Panc1 (cell line): ENCODE measurements at regions not wholly inside any gene's neighbourhood (a gene's known extent, or its start where the extent isn't known, plus 50 kb on each side); places are given as distances from the start of the nearest gene placed in this dataset.
"Not testable (repeated sequence)": the region's sequence is repeated elsewhere in the genome, so short reads cannot be mapped to it uniquely, and the experiment has no call there.

Experiments
- ATAC-seq: fragments of 200-7000 bp; cut with Tn5 transposase; 2 replicates; pipeline ENCODE4 v1.9.1; 2020; ENCODE audit warnings: mild to moderate bottlenecking, moderate library complexity
- BruUV-seq: library from RNA; stranded (reverse); fragments of 400-500 nt; replicated peaks from 2 replicates; lab custom pipeline; 2021; lab: Mats Ljungman, UMichigan
- CTCF ChIA-PET: fragments of 300-600 bp; sonication (Branson Sonifier 250); formaldehyde crosslinking; loops from one replicate; lab custom pipeline; 2022; ENCODE audit warnings: antibody characterized with exemption; lab: Charles Lee
- POLR2A ChIA-PET: fragments of 300-600 bp; sonication (Branson Sonifier 250); formaldehyde crosslinking; loops from one replicate; lab custom pipeline; 2022; ENCODE audit warnings: antibody characterized with exemption; lab: Charles Lee
- DNase-seq: peaks from one replicate; pipeline ENCODE4 v3.0.0-alpha.2; 2010; ENCODE audit warnings: low read depth, low spot score
- H3K27ac ChIP-seq: 2 replicates; pipeline ENCODE4 v1.5.1; 2011; ENCODE audit warnings: mild to moderate bottlenecking, low read length, inconsistent platforms
- H3K27me3 ChIP-seq: fragments of 200-500 bp; sonication (Bioruptor generic); 2 replicates; pipeline ENCODE4 v1.6.0; 2014; ENCODE audit warnings: low read length, inconsistent platforms; ENCODE audit not compliant: control insufficient read depth, insufficient read depth
- H3K36me3 ChIP-seq: fragments of 200-500 bp; sonication (Bioruptor generic); 2 replicates; pipeline ENCODE4 v1.5.1; 2014; ENCODE audit warnings: inconsistent platforms, mild to moderate bottlenecking, low read length, moderate library complexity; ENCODE audit not compliant: control insufficient read depth, insufficient read depth
- H3K4me1 ChIP-seq: 2 replicates; pipeline ENCODE4 v1.5.1; 2011; ENCODE audit warnings: inconsistent platforms, mild to moderate bottlenecking, low read length, moderate library complexity; ENCODE audit not compliant: control insufficient read depth, insufficient read depth
- H3K4me3 ChIP-seq, 2 experiments: 2 replicates each; pipeline ENCODE4 v1.5.1; 2011 to 2012; ENCODE audit warnings: low read depth in 2 of 2, low read length in 2 of 2, mild to moderate bottlenecking in 2 of 2, inconsistent platforms in 1 of 2, moderate library complexity in 1 of 2
- H3K9me3 ChIP-seq: fragments of 200-500 bp; sonication (Bioruptor generic); 2 replicates; pipeline ENCODE4 v1.5.1; 2014; ENCODE audit warnings: low read depth, mild to moderate bottlenecking, inconsistent platforms, low read length, moderate library complexity; ENCODE audit not compliant: control insufficient read depth, insufficient read depth
- POLR2AphosphoS5 ChIP-seq: IDR thresholded peaks from 2 replicates; pipeline ENCODE4 v1.6.1; 2012; ENCODE audit warnings: mild to moderate bottlenecking, low read depth, low read length, moderate library complexity
- in situ Hi-C: cut with HindIII; loops from 2 replicates; pipeline ENCODE4 v1.10.0; 2016; ENCODE audit warnings: low sequenced_read_pairs, low pct_unique_long_range_greater_than_20kb
- intact Hi-C: fragments of 100-400 bp; cut with micrococcal nuclease; formaldehyde crosslinking; loops from one replicate; pipeline ENCODE4 v1.10.0; 2022; ENCODE audit not compliant: unreplicated experiment
- TF ChIP-seq, protein P1 (sequence below): fragments of 450-650 bp; IDR thresholded peaks from 2 replicates; pipeline ENCODE4 v1.5.1; 2017; ENCODE audit warnings: mild to moderate bottlenecking
- TF ChIP-seq, protein P2 (sequence below), 2 experiments: IDR thresholded peaks; 2 replicates each; pipeline ENCODE4 v1.6.1; 2011 to 2012; ENCODE audit warnings: low read depth in 2 of 2, control low read depth in 1 of 2, low read length in 1 of 2, mild to moderate bottlenecking in 1 of 2, moderate library complexity in 1 of 2; ENCODE audit not compliant: insufficient read depth in 1 of 2

GRCh38 chr20:48512539-48512938, 315.3 kb downstream of the PREX1 start:
- H3K4me1 ChIP-seq, H3K36me3 ChIP-seq, H3K4me3 ChIP-seq, CTCF ChIA-PET, intact Hi-C loops, BruUV-seq, ATAC-seq, H3K27me3 ChIP-seq, H3K9me3 ChIP-seq, DNase-seq, POLR2A ChIA-PET, in situ Hi-C loops, H3K27ac ChIP-seq: not testable (repeated sequence)

GRCh38 chr20:48505066-48505465, 322.7 kb downstream of the PREX1 start:
- H3K36me3 ChIP-seq, H3K4me1 ChIP-seq, H3K27me3 ChIP-seq, CTCF ChIA-PET, in situ Hi-C loops, BruUV-seq, ATAC-seq, POLR2A ChIA-PET, H3K9me3 ChIP-seq, DNase-seq, H3K4me3 ChIP-seq, H3K27ac ChIP-seq, intact Hi-C loops: not testable (repeated sequence)

DNA sequence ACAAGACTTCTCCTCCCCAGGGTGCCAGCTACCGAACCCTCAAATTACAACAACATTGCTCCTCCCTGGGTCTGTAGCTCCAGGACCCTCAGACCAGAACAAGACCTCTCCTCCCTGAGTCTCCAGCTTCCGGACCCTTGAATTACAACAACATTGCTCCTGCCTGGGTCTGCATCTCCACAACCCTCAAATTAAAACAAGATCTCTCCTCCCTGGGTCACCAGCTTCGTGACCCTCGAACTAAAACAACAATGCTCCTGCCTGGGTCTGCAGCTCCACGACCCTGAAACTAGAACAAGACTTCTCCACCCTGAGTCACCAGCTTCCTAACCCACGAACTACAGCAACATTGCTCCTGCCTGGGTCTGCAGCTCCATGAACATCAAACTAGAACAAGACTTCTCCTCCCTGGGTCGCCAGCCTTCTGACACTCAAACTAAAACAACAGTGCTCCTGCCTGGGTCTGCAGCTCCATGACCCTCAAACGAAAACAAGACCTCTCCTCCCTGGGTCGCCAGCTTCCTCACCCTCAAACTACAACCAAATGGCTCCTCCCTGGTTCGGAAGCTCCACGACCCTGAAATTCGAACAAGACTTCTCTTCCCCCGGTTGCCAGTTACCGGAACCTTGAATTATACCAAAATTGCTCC, 324.5 kb downstream of the PREX1 start:
- Histone ChIP-seq H3K4me1 (no peaks in the 10 kb centered on the region), H3K4me3 (no peak overlapping the region), H3K9me3 (no peaks in the 10 kb centered on the region), H3K27ac (no peak overlapping the region), H3K36me3 (no peaks in the 10 kb centered on the region), H3K27me3 (peaks cover 4% of the 10 kb centered on the region; the same call in 1 of the 2 replicates)
- ChIA-PET POLR2A (interaction anchor here (0.6 kb wide), 1 partner anchor 266 kb away, joined by 7 read pairs; no protein-coding TSS in a partner anchor), CTCF (interaction anchor here (0.7 kb wide), 1 partner anchor 25 kb away, joined by 6 read pairs; no protein-coding TSS in a partner anchor)
- TF ChIP-seq, protein P1, sequence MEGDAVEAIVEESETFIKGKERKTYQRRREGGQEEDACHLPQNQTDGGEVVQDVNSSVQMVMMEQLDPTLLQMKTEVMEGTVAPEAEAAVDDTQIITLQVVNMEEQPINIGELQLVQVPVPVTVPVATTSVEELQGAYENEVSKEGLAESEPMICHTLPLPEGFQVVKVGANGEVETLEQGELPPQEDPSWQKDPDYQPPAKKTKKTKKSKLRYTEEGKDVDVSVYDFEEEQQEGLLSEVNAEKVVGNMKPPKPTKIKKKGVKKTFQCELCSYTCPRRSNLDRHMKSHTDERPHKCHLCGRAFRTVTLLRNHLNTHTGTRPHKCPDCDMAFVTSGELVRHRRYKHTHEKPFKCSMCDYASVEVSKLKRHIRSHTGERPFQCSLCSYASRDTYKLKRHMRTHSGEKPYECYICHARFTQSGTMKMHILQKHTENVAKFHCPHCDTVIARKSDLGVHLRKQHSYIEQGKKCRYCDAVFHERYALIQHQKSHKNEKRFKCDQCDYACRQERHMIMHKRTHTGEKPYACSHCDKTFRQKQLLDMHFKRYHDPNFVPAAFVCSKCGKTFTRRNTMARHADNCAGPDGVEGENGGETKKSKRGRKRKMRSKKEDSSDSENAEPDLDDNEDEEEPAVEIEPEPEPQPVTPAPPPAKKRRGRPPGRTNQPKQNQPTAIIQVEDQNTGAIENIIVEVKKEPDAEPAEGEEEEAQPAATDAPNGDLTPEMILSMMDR, result no peak
- TF ChIP-seq, protein P2, sequence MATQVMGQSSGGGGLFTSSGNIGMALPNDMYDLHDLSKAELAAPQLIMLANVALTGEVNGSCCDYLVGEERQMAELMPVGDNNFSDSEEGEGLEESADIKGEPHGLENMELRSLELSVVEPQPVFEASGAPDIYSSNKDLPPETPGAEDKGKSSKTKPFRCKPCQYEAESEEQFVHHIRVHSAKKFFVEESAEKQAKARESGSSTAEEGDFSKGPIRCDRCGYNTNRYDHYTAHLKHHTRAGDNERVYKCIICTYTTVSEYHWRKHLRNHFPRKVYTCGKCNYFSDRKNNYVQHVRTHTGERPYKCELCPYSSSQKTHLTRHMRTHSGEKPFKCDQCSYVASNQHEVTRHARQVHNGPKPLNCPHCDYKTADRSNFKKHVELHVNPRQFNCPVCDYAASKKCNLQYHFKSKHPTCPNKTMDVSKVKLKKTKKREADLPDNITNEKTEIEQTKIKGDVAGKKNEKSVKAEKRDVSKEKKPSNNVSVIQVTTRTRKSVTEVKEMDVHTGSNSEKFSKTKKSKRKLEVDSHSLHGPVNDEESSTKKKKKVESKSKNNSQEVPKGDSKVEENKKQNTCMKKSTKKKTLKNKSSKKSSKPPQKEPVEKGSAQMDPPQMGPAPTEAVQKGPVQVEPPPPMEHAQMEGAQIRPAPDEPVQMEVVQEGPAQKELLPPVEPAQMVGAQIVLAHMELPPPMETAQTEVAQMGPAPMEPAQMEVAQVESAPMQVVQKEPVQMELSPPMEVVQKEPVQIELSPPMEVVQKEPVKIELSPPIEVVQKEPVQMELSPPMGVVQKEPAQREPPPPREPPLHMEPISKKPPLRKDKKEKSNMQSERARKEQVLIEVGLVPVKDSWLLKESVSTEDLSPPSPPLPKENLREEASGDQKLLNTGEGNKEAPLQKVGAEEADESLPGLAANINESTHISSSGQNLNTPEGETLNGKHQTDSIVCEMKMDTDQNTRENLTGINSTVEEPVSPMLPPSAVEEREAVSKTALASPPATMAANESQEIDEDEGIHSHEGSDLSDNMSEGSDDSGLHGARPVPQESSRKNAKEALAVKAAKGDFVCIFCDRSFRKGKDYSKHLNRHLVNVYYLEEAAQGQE (IDR thresholded peaks at IDR 0.05; ENCODE audit: insufficient read depth in 1 of 2, low read depth in 2 of 2, low read length in 1 of 2), result no peak
- no peak for TF ChIP-seq POLR2AphosphoS5
- no TSS peak for BruUV-seq
- no peak for DNase-seq
- ATAC-seq, result no peak
- in situ Hi-C loops, result no loop called here
- intact Hi-C loops, result no loop called here
